ENCODE measurements at regions not wholly inside any gene's neighbourhood (a gene's known extent, or its start where the extent isn't known, plus 50 kb on each side); places are given as distances from the start of the nearest gene placed in this dataset.

DNA sequence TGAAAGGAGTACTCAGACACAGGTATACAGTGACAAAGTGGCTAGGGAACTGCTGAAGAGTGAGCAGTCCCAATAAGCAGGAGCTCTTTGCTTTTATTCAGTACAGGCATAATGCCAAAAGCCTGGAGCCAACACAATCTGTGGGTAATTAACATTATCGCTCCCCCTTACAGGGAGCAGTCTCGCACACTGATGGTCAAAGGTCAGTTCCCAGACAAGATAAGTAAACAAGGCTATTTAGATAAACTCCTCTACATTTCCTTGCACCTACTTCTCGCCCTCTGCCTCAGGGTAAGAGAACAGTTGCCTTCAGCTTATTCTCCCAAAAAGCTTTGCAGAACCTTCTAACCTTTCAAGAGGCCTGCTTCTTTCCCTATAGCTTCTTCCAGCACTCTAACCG, 73.9 kb upstream of the TAF9B start:
- H3K36me3 ChIP-seq, result no peaks in the 10 kb centered on the region
- TF ChIP-seq, protein P1, sequence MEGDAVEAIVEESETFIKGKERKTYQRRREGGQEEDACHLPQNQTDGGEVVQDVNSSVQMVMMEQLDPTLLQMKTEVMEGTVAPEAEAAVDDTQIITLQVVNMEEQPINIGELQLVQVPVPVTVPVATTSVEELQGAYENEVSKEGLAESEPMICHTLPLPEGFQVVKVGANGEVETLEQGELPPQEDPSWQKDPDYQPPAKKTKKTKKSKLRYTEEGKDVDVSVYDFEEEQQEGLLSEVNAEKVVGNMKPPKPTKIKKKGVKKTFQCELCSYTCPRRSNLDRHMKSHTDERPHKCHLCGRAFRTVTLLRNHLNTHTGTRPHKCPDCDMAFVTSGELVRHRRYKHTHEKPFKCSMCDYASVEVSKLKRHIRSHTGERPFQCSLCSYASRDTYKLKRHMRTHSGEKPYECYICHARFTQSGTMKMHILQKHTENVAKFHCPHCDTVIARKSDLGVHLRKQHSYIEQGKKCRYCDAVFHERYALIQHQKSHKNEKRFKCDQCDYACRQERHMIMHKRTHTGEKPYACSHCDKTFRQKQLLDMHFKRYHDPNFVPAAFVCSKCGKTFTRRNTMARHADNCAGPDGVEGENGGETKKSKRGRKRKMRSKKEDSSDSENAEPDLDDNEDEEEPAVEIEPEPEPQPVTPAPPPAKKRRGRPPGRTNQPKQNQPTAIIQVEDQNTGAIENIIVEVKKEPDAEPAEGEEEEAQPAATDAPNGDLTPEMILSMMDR (IDR thresholded peaks at IDR 0.05), result no peak
- TF ChIP-seq EP300 (IDR thresholded peaks at IDR 0.05), result no peak
- TF ChIP-seq POLR2A (IDR thresholded peaks at IDR 0.05), result no peak
- 39 to 75% methylated on average over 4 of the region's 4 CpGs for WGBS, 2 donors

DNA sequence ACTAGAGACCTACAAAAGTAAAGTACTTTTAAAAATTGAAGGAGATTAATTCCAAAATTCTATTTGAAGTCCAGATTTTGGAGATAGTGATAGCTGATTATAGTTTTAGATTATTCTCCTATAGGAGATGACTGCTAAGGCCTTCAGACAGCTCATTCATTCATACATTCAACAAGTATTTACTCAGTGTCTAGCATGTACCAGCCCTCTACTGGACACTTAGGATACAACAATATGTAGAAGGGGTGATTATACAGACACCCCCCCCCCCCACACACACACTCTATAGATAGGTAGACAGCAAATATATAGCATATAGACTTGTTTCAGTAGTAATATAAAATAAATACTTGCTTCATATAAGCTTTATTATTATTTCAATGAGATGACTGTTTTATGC, 60.4 kb upstream of the TAF9B start:
- DNase-seq (ENCODE audit: low spot score in 2 of 2), result no peak
- no peak overlapping the region for H3K4me3 ChIP-seq
- TF ChIP-seq, protein P1 (IDR thresholded peaks at IDR 0.05), result peak in 1 of 5 experiments; percentile 13
- TF ChIP-seq EP300 (IDR thresholded peaks at IDR 0.05) (no peak), POLR2A (IDR thresholded peaks at IDR 0.05) (no peak)
- no peaks in the 10 kb centered on the region for H3K27me3 ChIP-seq
- no peaks in the 10 kb centered on the region for H3K9me3 ChIP-seq
- H3K36me3 ChIP-seq, result no peaks in the 10 kb centered on the region
- H3K4me1 ChIP-seq, result no peaks in the 10 kb centered on the region
- H3K27ac ChIP-seq, result no peak overlapping the region

More for the DNA sequence above, 73.9 kb upstream of the TAF9B start:
- H3K4me3 ChIP-seq, result no peak overlapping the region
- peaks cover 0 to 12% (median 5%) of the 10 kb centered on the region in 4 donors for H3K9me3 ChIP-seq
- H3K27ac ChIP-seq, result no peak overlapping the region
- DNase-seq (ENCODE audit: low spot score in 2 of 2), result no peak
- H3K27me3 ChIP-seq, result no peaks in the 10 kb centered on the region
- H3K4me1 ChIP-seq, result no peaks in the 10 kb centered on the region

Measured in tibial nerve (tissue), 4 donors.